ENCODE measurements at regions not wholly inside any gene's neighbourhood (a gene's known extent, or its start where the extent isn't known, plus 50 kb on each side); places are given as distances from the start of the nearest gene placed in this dataset.

- no peak for TF ChIP-seq CTCF (IDR thresholded peaks at IDR 0.05)
- no peak for TF ChIP-seq POLR2A (IDR thresholded peaks at IDR 0.05)
Observed at GRCh38 chr7:91396-92175, 100.8 kb upstream of the FAM20C start.
